SK-N-SH (cell line): ENCODE measurements at regions not wholly inside any gene's neighbourhood (a gene's known extent, or its start where the extent isn't known, plus 50 kb on each side); places are given as distances from the start of the nearest gene placed in this dataset.

Experiments
- CTCF ChIA-PET: fragments of 300-600, 350-600 bp; formaldehyde crosslinking; extraction: SDS; loops from one replicate; lab custom pipeline; 2021; lab: Yijun Ruan, JAX
- POLR2A ChIA-PET: fragments of 350-600 bp; sonication (Branson Sonifier 250); formaldehyde crosslinking; extraction: SDS; loops from one replicate; lab custom pipeline; 2020; ENCODE audit warnings: antibody characterized with exemption, inconsistent platforms; lab: Yijun Ruan, JAX
- DNase-seq: peaks from one replicate; pipeline ENCODE4 v3.0.0; 2012
- H2AFZ ChIP-seq: fragments of 200-600 bp; sonication (generic); 2 replicates; pipeline ENCODE4 v1.8.1; 2016; ENCODE audit warnings: antibody characterized with exemption, mild to moderate bottlenecking, low read depth
- H3F3A ChIP-seq: fragments of 200-600 bp; sonication (generic); replicated peaks from 2 replicates; pipeline ENCODE3; 2016; ENCODE audit warnings: antibody characterized with exemption, mild to moderate bottlenecking; ENCODE audit not compliant: insufficient read depth
- H3K27ac ChIP-seq, 2 experiments: fragments of 200-500 bp in 1 of 2; fragments of 200-600 bp in 1 of 2; sonication (Bioruptor generic) in 1 of 2; sonication (generic), shearing (Covaris generic) in 1 of 2; 2 replicates each; pipeline versions ENCODE4 v1.5.1 to v1.6.1; 2014 to 2016; ENCODE audit warnings: low read depth in 2 of 2, inconsistent platforms in 1 of 2, low read length in 1 of 2, mild to moderate bottlenecking in 1 of 2, mixed read lengths in 1 of 2
- H3K27me3 ChIP-seq: fragments of 200-600 bp; sonication (generic), shearing (Covaris generic); 2 replicates; pipeline ENCODE4 v1.6.1; 2016; ENCODE audit warnings: mixed run types; ENCODE audit not compliant: insufficient read depth
- H3K36me3 ChIP-seq, 2 experiments: fragments of 200-500 bp in 1 of 2; fragments of 200-600 bp in 1 of 2; sonication (Bioruptor generic) in 1 of 2; sonication (generic) in 1 of 2; replicated peaks in 1 of 2; 2 replicates each; pipeline versions ENCODE3 to v1.5.1; 2014 to 2016; ENCODE audit warnings: low read length in 1 of 2, mild to moderate bottlenecking in 1 of 2; ENCODE audit not compliant: insufficient read depth in 2 of 2, control insufficient read depth in 1 of 2
- H3K4me1 ChIP-seq, 2 experiments: fragments of 200-500 bp in 1 of 2; fragments of 200-600 bp in 1 of 2; sonication (Bioruptor generic) in 1 of 2; sonication (generic), shearing (Covaris generic) in 1 of 2; 2 replicates each; pipeline versions ENCODE4 v1.5.1 to v1.6.1; 2014 to 2016; ENCODE audit warnings: low read depth in 1 of 2, low read length in 1 of 2, mixed run types in 1 of 2; ENCODE audit not compliant: insufficient read depth in 2 of 2, control insufficient read depth in 1 of 2
- H3K4me2 ChIP-seq: fragments of 200-600 bp; sonication (generic), shearing (Covaris generic); 2 replicates; pipeline ENCODE4 v1.6.1; 2017; ENCODE audit warnings: mixed run types
- H3K4me3 ChIP-seq, 2 experiments: fragments of 200-500 bp in 1 of 2; fragments of 200-600 bp in 1 of 2; sonication (Bioruptor generic) in 1 of 2; sonication (generic), shearing (Covaris generic) in 1 of 2; 2 replicates each; pipeline versions ENCODE4 v1.5.1 to v1.8.1; 2014 to 2016; ENCODE audit warnings: low read depth in 2 of 2, inconsistent platforms in 1 of 2, low read length in 1 of 2, mild to moderate bottlenecking in 1 of 2, mixed read lengths in 1 of 2, moderate library complexity in 1 of 2
- H3K79me2 ChIP-seq: fragments of 200-600 bp; sonication (generic); 2 replicates; pipeline ENCODE4 v1.8.1; 2017; ENCODE audit warnings: mild to moderate bottlenecking; ENCODE audit not compliant: insufficient read depth
- H3K9ac ChIP-seq: fragments of 200-600 bp; sonication (generic); 2 replicates; pipeline ENCODE4 v1.6.1; 2017; ENCODE audit warnings: mixed run types
- H3K9me2 ChIP-seq: fragments of 200-600 bp; sonication (generic); 2 replicates; pipeline ENCODE4 v1.6.1; 2017; ENCODE audit warnings: mixed run types
- H3K9me3 ChIP-seq: fragments of 200-600 bp; sonication (generic); 2 replicates; pipeline ENCODE4 v1.6.1; 2017; ENCODE audit warnings: mixed run types, mild to moderate bottlenecking, moderate library complexity
- H4K20me1 ChIP-seq: fragments of 200-600 bp; sonication (generic); 2 replicates; pipeline ENCODE4 v1.6.1; 2017; ENCODE audit warnings: mild to moderate bottlenecking, mixed run types; ENCODE audit not compliant: insufficient read depth
- ELF1 ChIP-seq: IDR thresholded peaks from 2 replicates; pipeline ENCODE4 v1.4.0; 2012
- EP300 ChIP-seq, 2 experiments: IDR thresholded peaks; 2 replicates each; pipeline versions ENCODE4 v1.4.0 to v1.6.1; 2012; ENCODE audit warnings: borderline replicate concordance in 1 of 2, low read depth in 1 of 2, low read length in 1 of 2
- FOSL2 ChIP-seq: IDR thresholded peaks from 2 replicates; pipeline ENCODE4 v1.4.0; 2012; ENCODE audit warnings: low read depth, mild to moderate bottlenecking, moderate library complexity, borderline replicate concordance
- GATA2 ChIP-seq: sonication (generic); formaldehyde crosslinking; IDR thresholded peaks from 2 replicates; pipeline ENCODE4 v1.5.0; 2020; ENCODE audit warnings: mild to moderate bottlenecking, missing genetic modification reagents
- MXI1 ChIP-seq: IDR thresholded peaks from 2 replicates; pipeline ENCODE4 v1.6.1; 2012; ENCODE audit warnings: mild to moderate bottlenecking, low read depth, low read length, improper control_type of control experiment
- NFIC ChIP-seq: IDR thresholded peaks from 2 replicates; pipeline ENCODE4 v1.4.0; 2012; ENCODE audit warnings: borderline replicate concordance
- POLR2AphosphoS5 ChIP-seq: IDR thresholded peaks from 2 replicates; pipeline ENCODE4 v1.6.1; 2012; ENCODE audit warnings: low read depth, low read length
- REST ChIP-seq: IDR thresholded peaks from 2 replicates; pipeline ENCODE4 v1.6.1; 2012; ENCODE audit warnings: mild to moderate bottlenecking, low read depth, low read length, moderate library complexity
- RXRA ChIP-seq: IDR thresholded peaks from 2 replicates; pipeline ENCODE4 v1.4.0; 2012; ENCODE audit warnings: low read depth, mild to moderate bottlenecking, borderline replicate concordance
- TAF1 ChIP-seq: IDR thresholded peaks from 2 replicates; pipeline ENCODE4 v1.6.1; 2012; ENCODE audit warnings: low read depth, mild to moderate bottlenecking, low read length, moderate library complexity, borderline replicate concordance
- TCF12 ChIP-seq: IDR thresholded peaks from 2 replicates; pipeline ENCODE4 v1.4.0; 2012
- TEAD4 ChIP-seq: IDR thresholded peaks from 2 replicates; pipeline ENCODE4 v1.4.0; 2012; ENCODE audit warnings: mild to moderate bottlenecking, borderline replicate concordance; ENCODE audit not compliant: insufficient read depth
- YY1 ChIP-seq: IDR thresholded peaks from 2 replicates; pipeline ENCODE4 v1.4.0; 2012; ENCODE audit warnings: low read depth, mild to moderate bottlenecking
- ZBTB33 ChIP-seq: IDR thresholded peaks from 2 replicates; pipeline ENCODE4 v1.4.0; 2012; ENCODE audit warnings: low read depth, borderline replicate concordance
- WGBS: methylation state at CpG from one replicate; pipeline ENCODE4 v1.1.6; 2017; ENCODE audit warnings: low lambda C conversion rate; 5-methylcytosine and 5-hydroxymethylcytosine counted together

GRCh38 chr10:123354521-123354920, 200.3 kb downstream of the BUB3 start:
- Histone ChIP-seq H3K79me2 (no peaks in the 10 kb centered on the region), H3K36me3 (no peaks in the 10 kb centered on the region), H4K20me1 (no peaks in the 10 kb centered on the region), H3K4me3 (no peak overlapping the region), H3K9me2 (no peaks in the 10 kb centered on the region), H3K4me1 (peaks cover 0 to 62% of the 10 kb centered on the region in 2 experiments; a peak in 2 of 4 replicates), H3F3A (no peaks in the 10 kb centered on the region), H3K27me3 (no peaks in the 10 kb centered on the region), H3K9ac (no peak overlapping the region), H3K4me2 (no peak overlapping the region), H2AFZ (no peak overlapping the region), H3K9me3 (no peaks in the 10 kb centered on the region), H3K27ac (no peak overlapping the region; a peak in 1 of 4 replicates)
- WGBS: 37% methylated on average over 6 of the region's 7 CpGs
- CTCF ChIA-PET: no interaction called here
- peak; percentile 39 for TF ChIP-seq GATA2 (CRISPR knock-in tag)
- no peak for TF ChIP-seq ELF1
- POLR2A ChIA-PET: no interaction called here
- DNase-seq: peak; percentile 39

- Histone ChIP-seq H3K4me3 (no peak overlapping the region), H3K27ac (peak overlapping the region in 1 of 2 experiments; percentile 55; a peak in 2 of 4 replicates), H3K4me1 (peaks cover 0 to 49% of the 10 kb centered on the region in 2 experiments; a peak in 2 of 4 replicates), H3F3A (no peaks in the 10 kb centered on the region), H3K27me3 (no peaks in the 10 kb centered on the region), H2AFZ (no peak overlapping the region), H3K79me2 (no peaks in the 10 kb centered on the region), H3K9me3 (no peaks in the 10 kb centered on the region), H4K20me1 (no peaks in the 10 kb centered on the region), H3K9ac (no peak overlapping the region), H3K9me2 (no peaks in the 10 kb centered on the region), H3K36me3 (no peaks in the 10 kb centered on the region), H3K4me2 (no peak overlapping the region)
- CTCF ChIA-PET: interaction anchor here (0.6 kb wide), 1 partner anchor 65 kb away, joined by 3 read pairs; no protein-coding TSS in a partner anchor
- TF ChIP-seq REST: no peak
- no peak for TF ChIP-seq YY1
- no peak for TF ChIP-seq MXI1
- TF ChIP-seq FOSL2: no peak
- TF ChIP-seq TAF1: no peak
- no peak for TF ChIP-seq TCF12
- TF ChIP-seq POLR2AphosphoS5: no peak
- TF ChIP-seq RXRA: no peak
- no peak for TF ChIP-seq TEAD4
- TF ChIP-seq EP300 (IDR thresholded peaks at IDR 0.05; ENCODE audit: borderline replicate concordance in 1 of 2, low read depth in 1 of 2, low read length in 1 of 2): no peak
- TF ChIP-seq NFIC: no peak
- TF ChIP-seq ZBTB33: no peak
- POLR2A ChIA-PET: no interaction called here
- 27% methylated on average over 6 of the region's 6 CpGs for WGBS
- no peak for DNase-seq
These were observed 201.7 kb downstream of the BUB3 start for GRCh38 chr10:123355748-123356481.
